HG02885 (cell line): ENCODE measurements at regions not wholly inside any gene's neighbourhood (a gene's known extent, or its start where the extent isn't known, plus 50 kb on each side); places are given as distances from the start of the nearest gene placed in this dataset.
"Not testable (repeated sequence)": the region's sequence is repeated elsewhere in the genome, so short reads cannot be mapped to it uniquely, and the experiment has no call there.

ENCODE experiments used
- ATAC-seq: cut with Tn5 transposase; IDR thresholded peaks from one replicate; pipeline ENCODE4 v1.9.1; 2021; ENCODE audit warnings: mild to moderate bottlenecking; ENCODE audit not compliant: unreplicated experiment, poor library complexity

GRCh38 chr16:64280317-64280716 lies 841.5 kb downstream of the CDH11 start:
- ATAC-seq = no peak

- ATAC-seq = no peak
Measured at GRCh38 chr16:64278196-64278595, 843.7 kb downstream of the CDH11 start.

GRCh38 chr16:64276646-64277045 lies 845.2 kb downstream of the CDH11 start:
- ATAC-seq = no peak

- ATAC-seq = no peak
Measured at GRCh38 chr16:64272028-64272427, 849.8 kb downstream of the CDH11 start.

GRCh38 chr16:64269756-64270155 lies 852.1 kb downstream of the CDH11 start:
- ATAC-seq = no peak

GRCh38 chr16:64265756-64266155 lies 856.1 kb downstream of the CDH11 start:
- ATAC-seq = no peak

- not testable (repeated sequence) for ATAC-seq
Measured at GRCh38 chr16:64260631-64261401, 861.0 kb downstream of the CDH11 start.

GRCh38 chr16:64254443-64255367 lies 867.2 kb downstream of the CDH11 start:
- ATAC-seq = no peak

GRCh38 chr16:64253525-64253924 lies 868.3 kb downstream of the CDH11 start:
- peak; percentile 58 for ATAC-seq

GRCh38 chr16:64253096-64253495 lies 868.8 kb downstream of the CDH11 start:
- ATAC-seq = no peak

GRCh38 chr16:64251742-64252141 lies 870.1 kb downstream of the CDH11 start:
- ATAC-seq = no peak

- ATAC-seq = no peak
Measured at GRCh38 chr16:64250866-64251265, 871.0 kb downstream of the CDH11 start.

GRCh38 chr16:64242492-64242891 lies 879.4 kb downstream of the CDH11 start:
- ATAC-seq = no peak

- ATAC-seq = no peak
Measured at GRCh38 chr16:64240586-64240985, 881.3 kb downstream of the CDH11 start.

GRCh38 chr16:64238571-64238970 lies 883.3 kb downstream of the CDH11 start:
- no peak for ATAC-seq

- no peak for ATAC-seq
Measured at GRCh38 chr16:64236316-64236715, 885.5 kb downstream of the CDH11 start.

GRCh38 chr16:64234200-64234599 lies 887.7 kb downstream of the CDH11 start:
- ATAC-seq = no peak

- no peak for ATAC-seq
Measured at GRCh38 chr16:64225696-64226095, 896.2 kb downstream of the CDH11 start.

GRCh38 chr16:64225036-64225435 lies 896.8 kb downstream of the CDH11 start:
- no peak for ATAC-seq

GRCh38 chr16:64217789-64218535 lies 903.9 kb downstream of the CDH11 start:
- ATAC-seq = no peak

- no peak for ATAC-seq
Measured at GRCh38 chr16:64215730-64216129, 906.1 kb downstream of the CDH11 start.
